EH (cell line): ENCODE measurements at regions not wholly inside any gene's neighbourhood (a gene's known extent, or its start where the extent isn't known, plus 50 kb on each side); places are given as distances from the start of the nearest gene placed in this dataset.
A peak's percentile ranks its signal among the peaks of the same experiment; 100 is the strongest.
"Not testable (repeated sequence)": the region's sequence is repeated elsewhere in the genome, so short reads cannot be mapped to it uniquely, and the experiment has no call there.

Source experiments
- DNase-seq: peaks from one replicate; pipeline ENCODE4 v3.0.0-alpha.2; 2015; ENCODE audit warnings: low read depth

DNA sequence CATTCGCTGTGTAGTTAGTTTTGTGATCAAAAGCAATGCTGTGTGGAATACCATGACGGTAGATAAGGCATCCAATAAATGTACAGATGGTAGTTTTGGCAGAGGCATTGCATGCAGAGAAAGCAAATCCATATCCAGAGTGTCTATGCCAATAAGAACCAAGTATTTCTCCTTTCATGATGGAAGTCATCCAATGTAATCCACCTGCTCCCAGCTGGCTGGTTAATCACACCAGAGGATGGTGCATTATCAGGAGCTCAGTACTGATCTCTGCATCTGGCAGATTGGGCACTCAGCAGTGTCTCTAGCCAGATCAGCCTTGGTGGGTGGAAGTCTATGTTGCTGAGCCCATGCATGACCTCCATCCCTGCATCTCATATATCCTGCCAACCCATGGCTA lies 677.7 kb upstream of the NECTIN3 start:
- no peak for DNase-seq

DNA sequence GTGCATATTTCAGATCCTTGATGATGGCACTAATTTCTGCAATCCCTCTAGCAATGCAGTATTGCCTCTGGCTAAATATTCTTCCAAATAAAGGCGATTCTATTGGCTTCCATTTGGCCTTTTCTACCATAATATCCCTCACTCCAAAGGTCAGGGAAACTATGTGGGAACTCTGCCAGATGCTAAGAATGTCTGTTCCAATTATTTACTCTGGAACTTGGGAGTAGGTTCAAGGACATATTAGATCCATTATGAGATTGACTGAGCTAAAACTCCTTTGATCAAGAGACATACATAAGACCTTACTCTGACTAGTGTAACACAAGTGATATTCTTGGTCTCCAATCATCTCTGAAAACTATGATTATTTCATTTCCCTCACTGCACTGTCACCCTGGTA lies 674.5 kb upstream of the NECTIN3 start:
- DNase-seq, result peak; percentile 48

DNA sequence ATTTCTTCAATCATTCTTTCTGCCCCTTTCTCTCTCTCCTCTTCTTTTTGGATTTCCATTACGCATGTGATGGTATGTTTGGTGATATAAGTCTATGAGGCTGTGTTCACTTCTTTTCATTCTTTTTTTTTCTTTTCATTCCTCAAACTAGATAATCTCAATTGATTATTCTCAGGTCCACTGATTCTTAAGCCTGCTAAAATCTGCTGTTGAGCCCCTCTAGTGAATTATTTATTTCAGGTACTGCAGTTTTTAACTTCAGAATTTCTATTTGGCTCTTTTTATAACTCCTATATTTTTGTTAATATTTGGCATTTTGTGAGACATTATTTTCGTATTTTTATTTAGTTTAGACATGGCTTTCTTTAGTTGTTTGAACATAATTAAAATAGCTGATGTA lies 671.3 kb upstream of the NECTIN3 start:
- no peak for DNase-seq

DNA sequence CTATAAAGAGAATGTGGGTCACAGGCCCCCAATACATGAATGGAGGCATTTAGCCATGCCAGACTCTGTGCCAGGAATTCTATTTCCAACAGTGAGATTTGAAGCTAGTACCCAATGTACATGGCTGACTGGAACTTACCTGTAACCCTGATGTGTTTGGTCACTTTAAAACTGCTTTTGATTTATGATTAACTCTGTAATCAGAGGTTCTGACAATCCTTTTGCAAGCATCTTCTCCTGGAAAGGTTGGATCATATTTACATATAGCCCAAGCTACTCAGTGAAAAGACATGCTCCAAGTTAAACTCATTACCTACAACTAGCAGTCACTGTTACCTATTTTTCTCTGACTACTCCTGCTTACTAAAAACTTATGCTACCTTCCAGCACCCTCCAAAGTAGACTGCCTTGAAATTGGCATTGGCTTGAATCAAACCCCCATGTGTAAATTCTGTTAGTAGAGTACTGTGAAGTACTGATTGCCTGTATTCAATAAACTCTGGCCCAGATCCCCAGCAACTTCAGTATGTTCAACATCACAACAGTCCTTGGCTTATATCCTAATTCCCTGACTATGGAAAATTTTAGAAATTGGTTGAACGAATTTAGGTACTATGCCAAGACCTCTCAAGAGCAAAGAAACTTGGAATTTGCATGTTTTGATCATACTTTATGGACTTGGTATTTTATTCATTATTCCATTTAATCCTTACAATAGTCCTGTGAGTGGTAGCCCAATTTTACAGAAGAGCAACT lies 665.6 kb upstream of the NECTIN3 start:
- DNase-seq, result no peak

DNA sequence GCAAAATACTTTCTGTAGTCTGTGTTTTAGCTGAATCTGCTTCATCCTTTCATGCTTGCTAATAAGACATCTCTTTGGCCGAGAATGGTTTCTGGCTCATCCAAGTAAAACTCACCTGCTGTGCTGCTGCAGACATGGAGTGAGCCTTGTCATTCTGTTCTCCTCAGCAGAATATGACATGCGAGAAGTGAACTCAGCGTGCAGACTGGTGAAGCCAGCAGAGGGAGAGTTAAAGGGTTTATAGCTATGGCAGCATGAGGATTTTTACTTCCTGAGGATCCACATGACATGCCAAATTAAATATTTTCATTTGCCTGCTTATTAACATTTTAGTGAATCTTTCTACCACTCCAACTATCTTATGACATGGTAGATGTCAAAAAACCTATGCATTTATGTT lies 658.4 kb upstream of the NECTIN3 start:
- DNase-seq, result no peak

DNA sequence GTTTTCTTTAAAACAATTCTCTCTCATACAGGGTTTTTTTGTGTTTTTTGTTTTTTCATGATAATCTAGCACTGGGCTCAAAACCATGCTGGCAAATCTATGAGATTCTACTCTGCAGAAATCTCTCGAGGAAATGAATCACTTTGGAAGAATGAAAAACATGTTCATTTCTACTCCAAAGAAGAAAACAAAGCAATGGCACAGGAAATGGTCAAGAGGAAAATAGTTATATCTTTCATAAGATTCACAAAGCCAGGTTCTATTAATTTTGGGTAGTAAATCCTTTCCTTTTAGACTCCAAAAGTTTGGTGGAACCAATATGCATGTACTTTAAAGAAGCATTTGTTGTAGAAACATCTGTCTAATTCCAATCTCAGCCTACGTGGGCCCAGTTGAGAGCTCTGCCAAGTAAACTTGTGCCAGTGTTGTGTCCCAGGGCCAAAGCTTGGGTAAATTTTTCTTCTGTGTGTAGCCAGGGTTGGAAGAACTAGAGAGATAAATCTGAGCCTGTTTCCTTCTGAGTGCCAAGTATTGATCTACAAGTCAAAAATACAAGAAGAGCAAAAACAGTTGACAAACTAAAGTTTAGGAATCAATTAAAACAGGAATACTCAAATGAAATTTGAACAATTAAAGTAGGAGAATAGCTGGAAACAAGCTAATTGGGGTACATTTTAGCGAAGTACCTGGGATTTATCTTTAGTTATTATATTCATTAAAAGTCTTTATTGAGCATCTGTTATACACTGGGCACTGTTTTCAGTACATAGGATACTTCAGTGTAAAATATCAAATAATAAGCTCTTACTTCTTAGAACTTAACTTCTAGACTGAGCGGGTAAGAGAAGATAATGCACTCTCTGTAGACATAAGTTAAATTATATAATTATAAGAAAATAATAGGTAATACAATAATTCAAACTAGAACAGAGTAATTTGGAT lies 657.5 kb upstream of the NECTIN3 start:
- peak; percentile 90 for DNase-seq

DNA sequence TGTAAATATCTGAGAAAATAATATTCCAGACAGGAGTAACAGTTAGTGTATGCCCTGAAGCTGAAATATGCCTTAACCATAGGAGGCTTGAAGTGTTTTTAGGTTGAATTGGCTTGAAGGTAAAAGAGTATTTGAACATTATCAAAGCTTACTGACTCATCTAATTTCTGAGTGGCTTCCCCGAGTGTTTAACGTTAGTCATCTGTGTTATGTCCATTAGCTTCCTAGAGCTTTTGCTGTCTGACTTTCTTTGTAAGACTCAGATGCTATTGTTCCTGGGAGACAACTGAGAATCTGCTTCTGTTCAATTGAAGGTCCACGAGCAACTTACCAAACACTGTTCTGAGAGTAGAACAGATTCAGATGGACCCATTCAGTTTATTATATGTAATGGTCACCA lies 656.8 kb upstream of the NECTIN3 start:
- DNase-seq, result peak; percentile 83

DNA sequence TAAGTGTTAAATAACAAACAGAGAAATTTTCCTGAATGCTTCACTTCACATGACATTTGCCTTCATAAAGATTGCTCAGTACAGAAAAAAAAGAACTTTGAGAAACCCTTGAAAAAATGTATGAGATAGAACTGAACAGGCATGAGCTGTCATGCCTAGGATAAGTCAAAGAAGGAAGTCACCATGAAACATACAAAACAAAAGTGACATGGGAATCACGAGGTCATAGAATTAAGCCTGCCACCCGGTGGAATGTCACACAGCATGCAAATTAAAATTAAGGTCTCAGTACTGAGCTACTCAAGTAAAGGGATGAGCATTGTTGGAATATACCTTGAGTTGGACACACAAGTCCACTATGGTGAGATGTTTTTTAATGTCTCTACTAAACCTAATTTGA lies 652.5 kb upstream of the NECTIN3 start:
- DNase-seq, result peak; percentile 50

DNA sequence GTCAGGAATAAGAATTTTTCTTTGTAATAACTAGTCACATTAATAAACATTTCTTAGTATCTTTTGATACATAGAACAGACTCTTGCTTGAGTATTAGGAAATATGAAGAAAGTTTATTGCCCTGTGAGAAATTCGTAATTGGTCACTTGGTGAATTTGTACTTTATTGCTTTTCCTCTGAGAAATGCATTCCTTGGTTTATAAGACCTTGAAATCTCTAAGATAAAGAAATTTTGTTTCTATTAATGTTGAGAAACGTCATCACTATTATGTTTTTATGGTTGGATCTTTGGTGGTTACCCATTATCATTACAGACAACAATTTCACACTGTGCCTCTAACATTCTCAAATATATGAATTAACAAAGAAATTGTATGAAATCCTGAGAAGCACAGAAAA lies 652.0 kb upstream of the NECTIN3 start:
- peak; percentile 80 for DNase-seq

DNA sequence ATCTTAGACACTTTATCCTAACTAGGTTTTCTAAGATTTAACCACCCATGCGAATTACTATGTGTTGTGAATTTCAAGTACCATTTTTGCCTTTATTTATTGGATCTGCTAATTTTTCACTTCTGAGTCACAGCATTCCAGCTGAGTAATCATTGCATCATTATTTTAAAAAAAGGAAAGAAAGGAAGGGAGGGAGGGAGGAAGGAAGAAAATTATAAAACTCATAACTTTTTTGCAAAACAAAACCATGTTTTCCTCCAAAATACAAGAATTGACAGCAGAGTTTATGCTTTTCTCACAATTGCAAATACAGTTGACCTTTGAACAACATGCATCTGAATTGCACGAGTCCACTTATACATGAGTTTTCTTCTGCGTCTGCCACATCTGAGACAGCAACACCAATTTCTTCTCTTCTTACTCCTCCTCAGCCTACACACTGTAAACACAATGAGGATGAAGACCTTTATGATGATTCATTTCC lies 651.4 kb upstream of the NECTIN3 start:
- DNase-seq, result peak; percentile 89

DNA sequence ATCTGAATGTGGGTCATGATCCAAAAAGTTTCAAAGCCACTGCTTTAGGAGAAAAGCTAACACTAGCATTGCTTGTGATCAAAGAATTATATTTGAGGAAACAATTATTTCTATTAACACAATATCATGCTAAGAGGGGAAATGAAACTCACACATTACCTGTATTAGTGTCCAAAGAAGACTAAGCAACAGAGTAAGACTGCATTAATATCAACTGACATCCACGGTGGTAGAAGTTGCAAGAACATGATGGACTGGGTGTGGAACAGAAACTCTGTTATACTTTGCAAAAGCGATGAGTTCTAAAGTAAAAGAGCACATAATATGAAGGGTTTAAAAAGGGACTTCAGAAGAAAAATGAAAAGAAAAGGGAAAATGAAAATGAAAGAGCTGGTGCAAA lies 648.3 kb upstream of the NECTIN3 start:
- no peak for DNase-seq

DNA sequence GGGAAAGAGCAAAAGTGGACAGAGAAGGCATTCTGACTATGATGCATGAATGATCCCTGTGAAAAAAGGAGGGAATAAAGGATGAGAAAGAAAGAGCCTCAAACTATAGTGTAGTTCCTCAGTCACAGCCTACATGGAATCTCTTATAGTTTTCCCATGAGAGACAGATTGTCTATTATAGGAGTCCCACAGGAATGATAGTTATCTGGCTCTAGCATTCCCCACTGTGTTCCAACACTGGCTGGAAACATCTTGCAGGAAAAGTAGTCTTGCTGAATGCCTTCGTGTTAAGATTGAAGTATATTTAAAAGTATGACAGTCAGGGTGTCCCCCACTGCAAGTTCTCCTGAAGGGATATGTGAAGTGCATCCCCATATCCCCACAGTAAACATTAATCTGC lies 641.5 kb upstream of the NECTIN3 start:
- DNase-seq, result peak; percentile 82

DNA sequence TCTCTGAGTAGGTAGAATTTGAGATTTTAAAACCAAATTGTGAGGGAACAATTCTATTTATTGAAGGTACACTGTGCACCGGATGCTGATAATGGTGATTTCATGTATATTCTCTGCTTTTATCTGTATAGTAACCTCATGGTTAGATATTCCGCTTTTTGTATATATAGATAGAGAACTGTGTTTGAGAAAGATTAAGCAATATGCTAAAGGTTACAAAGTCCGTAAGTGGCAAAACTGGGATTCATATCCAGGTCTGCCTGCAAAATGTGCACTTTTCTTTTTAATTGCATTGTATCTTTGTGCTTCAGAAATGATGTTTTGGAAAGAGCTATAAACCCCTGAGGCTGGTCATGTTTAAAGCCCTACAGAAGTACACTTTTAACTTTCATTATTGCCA lies 635.4 kb upstream of the NECTIN3 start:
- DNase-seq, result no peak

DNA sequence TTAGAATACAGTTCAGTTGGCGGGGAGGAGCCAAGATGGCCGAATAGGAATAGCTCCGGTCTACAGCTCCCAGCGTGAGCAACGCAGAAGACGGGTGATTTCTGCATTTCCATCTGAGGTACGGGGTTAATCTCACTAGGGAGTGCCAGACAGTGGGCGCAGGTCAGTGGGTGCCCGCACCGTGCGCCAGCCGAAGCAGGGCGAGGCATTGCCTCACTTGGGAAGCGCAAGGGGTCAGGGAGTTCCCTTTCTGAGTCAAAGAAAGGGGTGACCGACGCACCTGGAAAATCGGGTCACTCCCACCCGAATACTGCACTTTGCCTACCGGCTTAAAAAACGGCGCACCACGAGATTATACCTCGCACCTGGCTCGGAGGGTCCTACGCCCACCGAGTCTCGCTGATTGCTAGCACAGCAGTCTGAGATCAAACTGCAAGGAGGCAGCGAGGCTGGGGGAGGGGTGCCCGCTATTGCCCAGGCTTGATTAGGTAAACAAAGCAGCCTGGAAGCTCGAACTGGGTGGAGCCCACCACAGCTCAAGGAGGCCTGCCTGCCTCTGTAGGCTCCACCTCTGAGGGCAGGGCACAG lies 631.5 kb upstream of the NECTIN3 start:
- DNase-seq, result not testable (repeated sequence)

DNA sequence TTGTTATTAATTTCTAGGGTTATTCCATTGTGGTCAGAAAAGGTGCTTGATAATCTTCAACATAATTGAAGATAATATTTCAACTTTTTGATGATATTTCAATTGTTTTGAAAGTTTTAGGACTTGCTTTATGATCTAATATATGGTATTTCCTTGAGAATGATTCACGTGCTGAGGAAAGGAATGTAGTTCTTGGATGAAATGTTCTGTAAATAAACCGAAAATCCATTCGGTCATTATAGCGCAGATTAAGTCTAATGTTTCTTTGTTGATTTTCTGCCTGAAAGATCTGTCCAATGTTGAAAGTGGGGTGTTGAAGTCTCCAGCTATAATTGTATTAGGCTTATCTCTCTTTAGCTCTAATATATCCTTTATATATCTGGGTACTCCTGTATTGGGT lies 617.5 kb upstream of the NECTIN3 start:
- peak; percentile 5 for DNase-seq

DNA sequence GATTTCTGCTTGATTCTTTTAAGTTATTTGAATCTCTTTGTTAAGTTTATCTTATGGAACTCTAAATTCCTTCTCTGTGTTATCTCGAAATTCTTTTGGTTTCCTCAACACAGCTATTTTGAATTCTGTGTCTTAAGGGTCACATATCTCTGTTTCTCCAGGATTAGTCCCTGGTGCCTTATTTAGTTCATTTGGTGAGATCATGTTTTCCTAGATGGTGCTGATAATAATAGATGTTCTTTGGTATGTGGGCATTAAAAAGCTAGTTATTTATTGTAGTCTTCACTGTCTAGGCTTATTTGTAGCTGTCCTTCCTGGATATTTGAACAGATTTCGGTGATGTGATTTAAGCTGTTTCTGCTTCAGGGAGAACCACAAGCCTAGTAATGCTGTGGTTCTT lies 615.6 kb upstream of the NECTIN3 start:
- DNase-seq, result peak; percentile 74

DNA sequence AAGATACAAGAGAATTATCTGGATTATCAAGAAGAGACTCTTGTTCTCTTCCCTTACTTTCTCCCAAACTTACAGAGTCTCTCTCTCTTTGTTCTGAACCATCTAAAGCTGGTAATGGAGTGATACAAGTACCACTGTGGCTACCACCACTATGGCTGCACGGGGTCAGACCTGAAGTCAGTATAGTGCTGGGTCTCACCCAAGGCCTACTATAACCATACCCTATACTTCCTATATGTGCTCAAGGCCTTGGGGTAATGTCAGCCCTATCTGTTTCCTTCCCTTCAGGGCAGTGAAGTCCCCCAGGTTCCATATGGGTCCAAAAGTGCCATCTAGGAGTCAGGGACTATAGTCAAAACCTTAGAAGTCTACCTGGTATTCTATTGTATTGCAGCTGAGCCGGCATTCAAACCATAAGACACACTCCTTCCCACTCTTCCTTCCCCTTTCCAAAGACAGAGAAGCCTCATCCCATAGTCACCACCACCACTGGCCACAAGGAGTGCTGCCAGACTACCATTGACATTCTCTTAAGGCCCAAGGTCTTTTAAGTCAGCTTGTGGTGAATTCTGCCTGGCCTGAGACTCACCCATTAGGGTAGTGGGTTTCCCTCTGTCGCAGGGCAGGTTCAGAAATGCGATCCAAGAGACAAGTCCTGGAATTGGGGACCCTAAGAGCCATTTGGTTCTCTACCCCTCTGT lies 615.0 kb upstream of the NECTIN3 start:
- DNase-seq, result no peak

DNA sequence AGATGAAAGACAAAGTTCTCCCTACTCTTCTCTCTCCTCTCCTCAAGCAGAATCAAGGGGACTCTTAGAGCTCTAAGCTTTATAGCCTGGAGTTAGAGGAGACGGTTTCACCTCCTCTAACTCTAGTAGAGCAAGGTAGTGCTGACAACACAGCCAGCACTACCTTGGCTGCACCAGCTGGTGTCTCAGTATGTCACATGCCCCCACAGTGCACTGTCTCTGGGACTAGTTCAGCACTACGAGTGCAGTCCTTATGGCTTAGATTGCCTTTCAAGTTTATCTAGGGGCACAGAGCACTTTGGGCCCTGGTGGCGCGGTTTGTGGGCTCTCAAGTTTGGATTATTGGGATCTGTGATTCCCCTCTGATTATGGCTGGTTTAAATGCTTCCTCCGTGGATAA lies 614.1 kb upstream of the NECTIN3 start:
- no peak for DNase-seq

DNA sequence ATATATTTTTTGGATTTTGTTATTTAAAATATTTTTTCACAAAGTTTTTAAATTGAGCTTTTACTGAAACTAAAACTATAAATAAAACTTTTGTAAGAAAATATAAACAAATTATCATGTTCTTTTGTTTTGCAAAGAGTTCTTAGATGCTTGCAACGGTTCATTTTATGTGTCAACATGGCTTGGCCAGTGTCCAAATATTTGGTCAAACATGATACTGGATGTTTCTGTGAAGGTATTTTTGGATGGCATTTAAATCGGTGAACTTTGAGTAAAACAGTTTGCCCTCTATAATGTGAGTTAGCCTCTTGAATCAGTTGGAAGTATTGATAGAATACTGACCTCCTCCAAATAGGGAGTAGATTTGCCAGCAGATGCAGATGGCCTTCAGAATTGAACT lies 612.6 kb upstream of the NECTIN3 start:
- peak; percentile 10 for DNase-seq

DNA sequence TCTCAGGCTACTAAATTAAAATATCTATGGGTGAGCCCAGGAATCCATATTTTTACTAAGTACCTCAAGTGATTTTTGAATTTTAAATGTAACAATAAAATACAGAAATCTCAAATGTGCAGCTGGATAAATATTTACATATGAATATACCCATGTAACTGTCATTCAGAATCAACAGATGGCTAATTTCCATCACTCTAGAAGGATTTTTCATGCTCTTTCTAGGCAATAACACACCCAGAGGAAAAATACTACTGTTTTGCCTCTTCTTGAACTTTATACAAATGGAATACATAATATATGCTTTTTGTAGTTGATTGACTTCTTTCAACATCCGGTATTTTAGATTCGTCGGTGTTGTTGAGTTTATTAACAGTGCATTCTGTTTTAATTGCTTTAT lies 601.3 kb upstream of the NECTIN3 start:
- no peak for DNase-seq

DNA sequence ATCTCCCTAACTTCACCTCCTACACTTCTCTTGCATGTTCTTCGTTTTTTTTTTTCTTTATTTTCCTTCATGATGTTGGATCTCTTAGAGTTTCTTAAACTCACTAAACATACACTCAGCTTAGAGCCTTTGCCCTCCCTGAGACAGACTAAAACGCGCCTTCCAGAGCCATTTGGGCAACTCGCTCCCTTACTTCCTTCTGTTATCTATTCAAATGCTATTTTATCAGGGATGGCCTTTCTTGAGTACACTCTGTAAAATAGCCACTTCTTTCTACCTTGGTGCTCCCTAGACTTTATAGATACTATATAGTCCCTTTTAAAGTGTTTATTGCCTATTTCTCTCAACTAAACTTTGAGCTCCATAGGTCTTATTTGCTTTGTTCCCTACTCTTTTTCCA lies 598.2 kb upstream of the NECTIN3 start:
- no peak for DNase-seq

DNA sequence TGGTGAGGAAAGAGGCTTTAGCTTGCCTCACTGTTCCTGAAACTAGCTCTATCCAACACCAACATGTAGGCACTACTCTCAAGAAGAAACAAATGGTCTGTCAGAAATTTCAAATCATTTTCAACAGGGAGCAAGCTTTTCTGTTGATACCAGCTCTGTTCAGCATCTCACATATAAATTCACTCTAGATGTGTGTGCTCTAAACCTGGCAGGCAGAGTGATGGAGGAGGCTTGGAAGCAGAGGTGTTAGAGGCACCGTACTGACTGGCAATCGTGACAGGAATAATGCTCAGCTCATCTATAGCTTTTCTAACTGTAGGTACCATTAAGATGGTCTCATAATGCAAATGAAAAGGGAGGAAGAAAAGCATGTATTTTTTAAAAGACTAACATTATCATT lies 597.2 kb upstream of the NECTIN3 start:
- no peak for DNase-seq
